IMR-90 (cell line): ENCODE measurements at regions not wholly inside any gene's neighbourhood (a gene's known extent, or its start where the extent isn't known, plus 50 kb on each side); places are given as distances from the start of the nearest gene placed in this dataset.

Source experiments
- ATAC-seq: fragments of 200-7000 bp; cut with Tn5 transposase; 2 replicates; pipeline ENCODE4 v1.9.1; 2020; ENCODE audit warnings: low read depth, mild to moderate bottlenecking, moderate library complexity
- BruUV-seq: library from RNA; stranded (reverse); fragments of 400-500 nt; replicated peaks from 2 replicates; lab custom pipeline; 2021; lab: Mats Ljungman, UMichigan
- CTCF ChIA-PET: fragments of 300-600 bp; formaldehyde crosslinking; extraction: SDS; loops from one replicate; lab custom pipeline; 2021; ENCODE audit warnings: antibody characterized with exemption; lab: Yijun Ruan, JAX
- POLR2A ChIA-PET: fragments of 300-600 bp; sonication (Branson Sonifier 250); formaldehyde crosslinking; loops from one replicate; lab custom pipeline; 2022; ENCODE audit warnings: antibody characterized with exemption; ENCODE audit not compliant: unreplicated experiment; lab: Charles Lee
- DNase-seq: peaks from one replicate; pipeline ENCODE4 v3.0.0; 2013
- H2AFZ ChIP-seq: replicated peaks from 2 replicates; pipeline ENCODE3; 2013; ENCODE audit warnings: low read length, mild to moderate bottlenecking; ENCODE audit not compliant: poor library complexity
- H2AK5ac ChIP-seq: 2 replicates; pipeline ENCODE4 v1.6.1; 2013; ENCODE audit warnings: low read depth, low read length, inconsistent platforms
- H2AK9ac ChIP-seq: replicated peaks from 2 replicates; pipeline ENCODE3; 2013; ENCODE audit warnings: mild to moderate bottlenecking, low read depth, low read length, moderate library complexity; ENCODE audit not compliant: poor library complexity
- H2BK120ac ChIP-seq: 2 replicates; pipeline ENCODE4 v1.6.1; 2013; ENCODE audit warnings: low read depth, low read length, inconsistent platforms
- H2BK15ac ChIP-seq: 3 replicates; pipeline ENCODE4 v1.6.1; 2013; ENCODE audit warnings: low read depth, low read length, inconsistent platforms
- H2BK20ac ChIP-seq: 2 replicates; pipeline ENCODE4 v1.6.1; 2013; ENCODE audit warnings: low read depth, mild to moderate bottlenecking, inconsistent platforms, low read length, moderate library complexity
- H2BK5ac ChIP-seq: 2 replicates; pipeline ENCODE4 v1.6.1; 2013; ENCODE audit warnings: mild to moderate bottlenecking, low read depth, low read length, inconsistent platforms; ENCODE audit not compliant: poor library complexity, severe bottlenecking
- H3K14ac ChIP-seq: replicated peaks from 2 replicates; pipeline ENCODE4 v1.6.1; 2013; ENCODE audit warnings: low read depth, low read length, inconsistent platforms
- H3K18ac ChIP-seq: 2 replicates; pipeline ENCODE4 v1.6.1; 2013; ENCODE audit warnings: low read depth, low read length, control low read depth
- H3K23ac ChIP-seq: 2 replicates; pipeline ENCODE4 v1.6.1; 2013; ENCODE audit warnings: low read depth, low read length, inconsistent platforms
- H3K27ac ChIP-seq: 2 replicates; pipeline ENCODE4 v1.5.1; 2013; ENCODE audit warnings: mild to moderate bottlenecking, control low read depth, low read length; ENCODE audit not compliant: insufficient read depth
- H3K27me3 ChIP-seq: 2 replicates; pipeline ENCODE4 v1.6.1; 2013; ENCODE audit warnings: low read length; ENCODE audit not compliant: control insufficient read depth, insufficient read depth
- H3K36me3 ChIP-seq: 2 replicates; pipeline ENCODE4 v1.6.1; 2013; ENCODE audit warnings: low read length, mixed read lengths; ENCODE audit not compliant: control insufficient read depth, insufficient read depth
- H3K4ac ChIP-seq: 2 replicates; pipeline ENCODE4 v1.6.1; 2013; ENCODE audit warnings: low read depth, low read length, inconsistent platforms
- H3K4me1 ChIP-seq: 2 replicates; pipeline ENCODE4 v1.6.1; 2013; ENCODE audit warnings: low read length, mixed read lengths; ENCODE audit not compliant: control insufficient read depth, insufficient read depth
- H3K4me2 ChIP-seq: 2 replicates; pipeline ENCODE4 v1.6.1; 2013; ENCODE audit warnings: low read depth, mild to moderate bottlenecking, control low read depth, low read length, moderate library complexity
- H3K4me3 ChIP-seq: 2 replicates; pipeline ENCODE4 v1.5.1; 2013; ENCODE audit warnings: low read depth, mild to moderate bottlenecking, control low read depth, low read length, moderate library complexity; ENCODE audit not compliant: insufficient read depth
- H3K56ac ChIP-seq: 2 replicates; pipeline ENCODE4 v1.6.1; 2013; ENCODE audit warnings: low read length, inconsistent platforms; ENCODE audit not compliant: insufficient read depth; ENCODE audit errors: extremely low read depth
- H3K79me1 ChIP-seq, 2 experiments: 2 replicates each; pipeline ENCODE4 v1.6.1; 2013; ENCODE audit warnings: low read length in 2 of 2, inconsistent platforms in 1 of 2, low read depth in 1 of 2
- H3K9ac ChIP-seq: 2 replicates; pipeline ENCODE4 v1.6.1; 2013; ENCODE audit warnings: low read depth, low read length, control low read depth
- H3K9me1 ChIP-seq: 2 replicates; pipeline ENCODE4 v1.6.1; 2013; ENCODE audit warnings: low read length, inconsistent platforms; ENCODE audit not compliant: insufficient read depth
- H3K9me3 ChIP-seq: 2 replicates; pipeline ENCODE4 v1.6.1; 2013; ENCODE audit warnings: low read length; ENCODE audit not compliant: control insufficient read depth, insufficient read depth
- H4K20me1 ChIP-seq: 2 replicates; pipeline ENCODE4 v1.6.1; 2013; ENCODE audit warnings: low read length, inconsistent platforms; ENCODE audit not compliant: insufficient read depth
- H4K5ac ChIP-seq: 2 replicates; pipeline ENCODE4 v1.6.1; 2013; ENCODE audit warnings: mild to moderate bottlenecking, low read depth, low read length, control low read depth
- H4K8ac ChIP-seq, 2 experiments: 2 replicates each; pipeline ENCODE4 v1.6.1; 2013; ENCODE audit warnings: low read depth in 2 of 2, low read length in 2 of 2, control low read depth in 1 of 2, inconsistent platforms in 1 of 2
- H4K91ac ChIP-seq: 2 replicates; pipeline ENCODE4 v1.6.1; 2013; ENCODE audit warnings: low read depth, low read length, inconsistent platforms; ENCODE audit not compliant: insufficient read depth
- BHLHE40 ChIP-seq: fragments of 150-350 bp; IDR thresholded peaks from 2 replicates; pipeline ENCODE4 v1.6.1; 2016; ENCODE audit warnings: mild to moderate bottlenecking, low read depth, low read length
- CEBPB ChIP-seq: IDR thresholded peaks from 2 replicates; pipeline ENCODE4 v1.6.1; 2012; ENCODE audit warnings: low read depth, low read length, improper control_type of control experiment
- CHD1 ChIP-seq: IDR thresholded peaks from 2 replicates; pipeline ENCODE4 v1.6.1; 2012; ENCODE audit warnings: low read depth, low read length, improper control_type of control experiment
- CTCF ChIP-seq: conservative IDR thresholded peaks from 2 replicates; pipeline ENCODE4 v1.5.1; 2012; ENCODE audit warnings: mild to moderate bottlenecking, low read depth, low read length, improper control_type of control experiment
- ELK1 ChIP-seq: fragments of 150-350 bp; IDR thresholded peaks from 2 replicates; pipeline ENCODE4 v1.6.1; 2016; ENCODE audit warnings: low read depth, mild to moderate bottlenecking, low read length, moderate library complexity, borderline replicate concordance
- FOS ChIP-seq: fragments of 150-350 bp; IDR thresholded peaks from 2 replicates; pipeline ENCODE4 v1.6.1; 2016; ENCODE audit warnings: low read depth, low read length
- MAFK ChIP-seq: IDR thresholded peaks from 2 replicates; pipeline ENCODE4 v1.6.1; 2012; ENCODE audit warnings: low read depth, low read length, improper control_type of control experiment
- MAZ ChIP-seq: IDR thresholded peaks from 2 replicates; pipeline ENCODE4 v1.6.1; 2012; ENCODE audit warnings: low read depth, mild to moderate bottlenecking, low read length, improper control_type of control experiment, moderate library complexity, borderline replicate concordance
- MXI1 ChIP-seq: IDR thresholded peaks from 2 replicates; pipeline ENCODE4 v1.6.1; 2012; ENCODE audit warnings: low read depth, mild to moderate bottlenecking, low read length, moderate library complexity, borderline replicate concordance
- NFE2L2 ChIP-seq: fragments of 150-350 bp; IDR thresholded peaks from 2 replicates; pipeline ENCODE4 v1.6.1; 2016; ENCODE audit warnings: low read depth, mild to moderate bottlenecking, low read length
- POLR2A ChIP-seq: IDR thresholded peaks from 2 replicates; pipeline ENCODE4 v1.6.1; 2012; ENCODE audit warnings: mild to moderate bottlenecking, low read depth, low read length
- RAD21 ChIP-seq: IDR thresholded peaks from 2 replicates; pipeline ENCODE4 v1.6.1; 2012; ENCODE audit warnings: low read length, improper control_type of control experiment
- RCOR1 ChIP-seq: IDR thresholded peaks from 2 replicates; pipeline ENCODE4 v1.6.1; 2012; ENCODE audit warnings: mild to moderate bottlenecking, low read length, improper control_type of control experiment; ENCODE audit not compliant: insufficient replicate concordance
- RFX5 ChIP-seq: IDR thresholded peaks from 2 replicates; pipeline ENCODE4 v1.8.0; 2012; ENCODE audit warnings: low read depth, mild to moderate bottlenecking, low read length, moderate library complexity
- SMC3 ChIP-seq: fragments of 150-350 bp; IDR thresholded peaks from 2 replicates; pipeline ENCODE4 v1.6.1; 2016; ENCODE audit warnings: low read depth, mild to moderate bottlenecking, antibody characterized with exemption, low read length, moderate library complexity
- USF2 ChIP-seq: fragments of 150-350 bp; IDR thresholded peaks from 2 replicates; pipeline ENCODE4 v1.6.1; 2017; ENCODE audit warnings: mild to moderate bottlenecking, antibody characterized with exemption, low read length, low read depth
- WGBS, 2 experiments: methylation state at CpG; one replicate each; pipeline versions ENCODE4 v1.1.5 to v1.1.7; 2013; ENCODE audit warnings: missing lambda C conversion rate in 2 of 2; ENCODE audit not compliant: insufficient read length in 1 of 2; ENCODE audit errors: extremely low coverage in 2 of 2; 5-methylcytosine and 5-hydroxymethylcytosine counted together
- dilution Hi-C: fragments of 300-500 bp; cut with HindIII; formaldehyde crosslinking; loops from one replicate; pipeline ENCODE4 v1.14.3; 2018; ENCODE audit warnings: low sequenced_read_pairs; ENCODE audit not compliant: unreplicated experiment
- in situ Hi-C: fragments of 300-500 bp; cut with MboI; formaldehyde crosslinking; loops from 3 replicates; pipeline ENCODE4 v1.14.3; 2019; ENCODE audit warnings: low sequenced_read_pairs, inconsistent platforms, mixed read lengths
- intact Hi-C: fragments of 100-400 bp; cut with micrococcal nuclease; formaldehyde crosslinking; loops from 2 replicates; pipeline ENCODE4 v1.10.0; 2022

- Histone ChIP-seq H3K4me2 (no peak overlapping the region), H2AK9ac (no peak overlapping the region), H3K9me3 (peaks cover 13% of the 10 kb centered on the region), H3K27me3 (no peaks in the 10 kb centered on the region), H2BK15ac (no peak overlapping the region), H3K56ac (no peak overlapping the region), H3K14ac (no peak overlapping the region), H3K79me1 (no peaks in the 10 kb centered on the region), H3K18ac (no peak overlapping the region), H3K27ac (no peak overlapping the region), H4K5ac (no peak overlapping the region), H3K36me3 (no peaks in the 10 kb centered on the region), H4K8ac (no peak overlapping the region), H3K23ac (no peak overlapping the region), H2BK20ac (no peak overlapping the region), H2BK5ac (no peak overlapping the region), H2AK5ac (no peak overlapping the region), H3K4ac (no peak overlapping the region), H2BK120ac (no peak overlapping the region), H4K20me1 (no peaks in the 10 kb centered on the region), H4K91ac (no peak overlapping the region), H3K9me1 (no peaks in the 10 kb centered on the region), H2AFZ (no peak overlapping the region), H3K4me3 (no peak overlapping the region), H3K4me1 (no peaks in the 10 kb centered on the region), H3K9ac (no peak overlapping the region)
- DNase-seq (no peak), ATAC-seq (no peak)
- BruUV-seq = no TSS peak
- POLR2A ChIA-PET = no interaction called here
- no peak for TF ChIP-seq CEBPB
- TF ChIP-seq MAZ = no peak
- no peak for TF ChIP-seq NFE2L2
- TF ChIP-seq ELK1 = no peak
- no peak for TF ChIP-seq RFX5
- no peak for TF ChIP-seq MAFK
- no peak for TF ChIP-seq SMC3
- TF ChIP-seq BHLHE40 = no peak
- no peak for TF ChIP-seq FOS
- TF ChIP-seq USF2 = no peak
- TF ChIP-seq MXI1 = no peak
- no peak for TF ChIP-seq CTCF
- no peak for TF ChIP-seq POLR2A
- no peak for TF ChIP-seq RCOR1
- no peak for TF ChIP-seq CHD1
- TF ChIP-seq RAD21 = no peak
- intact Hi-C loops = no loop called here
- WGBS, 2 experiments = no CpG with 5 or more reads among the region's 1 CpG
- CTCF ChIA-PET = no interaction called here
- dilution Hi-C loops = no loop called here
- in situ Hi-C loops = no loop called here
Observed at GRCh38 chr3:164477403-164477802, 600.9 kb downstream of the SI start.
